GM12873 (cell line): ENCODE measurements at regions not wholly inside any gene's neighbourhood (a gene's known extent, or its start where the extent isn't known, plus 50 kb on each side); places are given as distances from the start of the nearest gene placed in this dataset.

Experiments
- CTCF ChIP-seq: IDR thresholded peaks from 2 replicates; pipeline ENCODE4 v1.5.1; 2012; ENCODE audit warnings: low read depth, mild to moderate bottlenecking, moderate library complexity, low read length, control low read depth; ENCODE audit not compliant: insufficient read depth; ENCODE audit errors: missing control alignments

GRCh38 chr10:78365694-78366093, 332.0 kb downstream of the RPS24 start:
- no peak for TF ChIP-seq CTCF

GRCh38 chr10:78366663-78367411, 333.2 kb downstream of the RPS24 start:
- no peak for TF ChIP-seq CTCF

- TF ChIP-seq CTCF: no peak
Measured at GRCh38 chr10:78367751-78368150, 334.1 kb downstream of the RPS24 start.

- no peak for TF ChIP-seq CTCF
Measured at GRCh38 chr10:78371136-78371535, 337.5 kb downstream of the RPS24 start.

- no peak for TF ChIP-seq CTCF
Measured at GRCh38 chr10:78372806-78373205, 339.1 kb downstream of the RPS24 start.

- no peak for TF ChIP-seq CTCF
Measured at GRCh38 chr10:78374331-78375028, 340.8 kb downstream of the RPS24 start.

- TF ChIP-seq CTCF: no peak
Measured at GRCh38 chr10:78375854-78376785, 342.5 kb downstream of the RPS24 start.
